Activated CD4-positive, alpha-beta T cell treated with anti-CD3 and anti-CD28 coated beads for 48 hours (primary cell): ENCODE measurements at regions not wholly inside any gene's neighbourhood (a gene's known extent, or its start where the extent isn't known, plus 50 kb on each side); places are given as distances from the start of the nearest gene placed in this dataset.
"Not testable (repeated sequence)": the region's sequence is repeated elsewhere in the genome, so short reads cannot be mapped to it uniquely, and the experiment has no call there.

ENCODE experiments used
- DNase-seq: peaks from one replicate; pipeline ENCODE4 v3.0.0-alpha.2; 2020

DNA sequence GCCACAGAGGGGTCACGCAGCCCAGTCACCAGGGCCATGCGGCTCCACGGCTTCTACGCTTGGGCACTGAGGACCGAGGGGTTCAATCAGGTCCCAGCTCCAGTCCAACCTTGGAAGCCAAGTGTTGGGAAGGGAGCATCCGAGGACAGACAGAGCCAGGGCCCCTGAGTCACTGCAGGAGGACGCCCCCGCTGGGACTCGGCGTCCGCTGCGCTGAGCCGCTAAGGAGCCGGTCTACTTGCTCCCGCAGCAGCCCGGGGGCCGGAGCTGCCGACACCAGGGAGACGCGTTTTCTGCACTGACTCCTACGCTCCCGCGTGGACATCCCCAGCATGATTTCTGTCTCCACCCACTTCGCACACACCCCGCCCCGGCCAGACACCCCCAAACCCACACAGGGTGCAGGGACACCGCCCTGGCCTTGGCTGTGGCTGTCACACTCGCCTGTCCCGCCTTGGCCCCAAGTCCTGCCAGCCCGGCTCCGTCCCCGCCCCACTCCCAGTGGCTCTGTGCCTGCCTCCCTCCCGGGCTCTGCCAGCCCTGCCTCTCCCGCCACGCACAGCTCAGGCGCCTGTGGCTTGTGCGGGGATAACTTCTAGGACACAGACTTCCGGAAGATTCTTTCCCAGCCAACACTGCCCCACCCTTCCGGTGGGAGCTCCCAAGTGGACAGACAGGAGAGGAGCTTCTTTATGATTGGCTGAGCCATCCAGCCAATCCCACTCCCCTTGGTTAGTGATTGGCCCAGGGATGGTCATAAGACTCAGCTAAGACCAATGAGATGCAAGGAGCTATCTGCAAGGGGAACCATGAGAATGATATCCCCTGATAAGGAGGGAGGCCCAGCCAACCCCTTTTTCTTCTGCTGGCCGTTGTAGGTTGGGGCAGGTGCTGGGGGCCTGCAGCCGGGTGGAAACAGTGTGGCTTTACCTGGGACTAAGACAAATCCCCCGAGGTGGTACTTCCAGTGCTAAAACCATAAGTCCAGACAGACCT is 118.9 kb upstream of the SFSWAP start:
- DNase-seq: no peak

DNA sequence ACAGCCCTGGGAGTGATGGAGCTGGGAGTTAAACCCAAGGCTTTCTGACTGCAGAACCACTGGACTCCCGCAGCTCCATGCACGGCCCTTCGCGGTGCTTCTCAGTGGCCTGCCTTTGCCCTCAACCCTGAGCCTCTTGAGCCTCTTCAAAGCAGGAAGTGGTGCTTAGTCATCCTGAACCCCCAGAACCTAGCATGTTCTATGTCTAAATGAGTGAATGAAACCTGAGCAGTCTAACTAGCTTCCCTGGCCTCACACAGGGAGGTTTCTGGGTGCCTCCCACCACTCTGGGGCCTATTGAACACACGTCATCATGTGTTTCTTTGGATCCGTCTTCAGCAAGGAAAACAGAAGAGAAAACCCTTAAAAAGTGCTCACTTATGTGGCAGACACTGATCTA is 117.9 kb upstream of the SFSWAP start:
- peak; percentile 39 for DNase-seq

DNA sequence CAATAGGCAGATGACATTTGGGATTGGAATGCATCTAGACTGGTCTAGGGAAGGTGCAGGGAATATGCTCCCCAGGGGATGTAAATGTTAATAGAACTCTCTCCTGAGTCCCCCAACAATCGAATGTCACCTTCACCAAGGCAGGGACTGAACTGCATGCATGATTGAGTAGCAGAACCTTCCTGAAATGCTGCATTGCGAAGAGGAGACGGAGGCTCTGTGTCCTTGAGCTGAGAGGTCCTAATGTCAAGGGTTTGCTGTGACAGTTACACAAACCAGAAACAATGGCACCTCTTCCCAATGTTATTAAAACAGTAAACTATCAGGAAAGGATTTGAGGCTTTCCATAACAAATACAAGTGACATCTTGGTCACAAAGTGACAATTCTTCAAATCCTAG is 117.5 kb upstream of the SFSWAP start:
- DNase-seq: no peak

- DNase-seq: no peak
These were observed 114.8 kb upstream of the SFSWAP start for GRCh38 chr12:131596115-131596514.

DNA sequence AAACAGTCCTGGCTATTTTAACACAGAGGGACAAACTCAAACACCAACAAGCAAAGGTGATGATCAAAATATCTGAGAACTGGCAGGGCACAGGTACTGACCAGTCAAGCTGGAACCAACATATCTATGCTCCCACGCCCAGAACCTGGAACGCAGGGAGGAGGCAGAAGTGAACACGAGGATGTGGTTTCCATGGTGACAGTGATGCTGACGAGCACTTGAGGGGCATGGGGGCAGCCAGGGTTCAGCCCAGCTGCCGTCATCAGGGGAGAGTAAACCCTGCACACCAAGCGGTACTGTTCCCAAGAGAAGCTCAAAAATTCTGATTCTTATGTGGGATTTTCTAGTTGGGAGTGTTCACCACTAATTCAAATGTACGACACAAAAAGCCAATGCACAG is 113.6 kb upstream of the SFSWAP start:
- DNase-seq: no peak

DNA sequence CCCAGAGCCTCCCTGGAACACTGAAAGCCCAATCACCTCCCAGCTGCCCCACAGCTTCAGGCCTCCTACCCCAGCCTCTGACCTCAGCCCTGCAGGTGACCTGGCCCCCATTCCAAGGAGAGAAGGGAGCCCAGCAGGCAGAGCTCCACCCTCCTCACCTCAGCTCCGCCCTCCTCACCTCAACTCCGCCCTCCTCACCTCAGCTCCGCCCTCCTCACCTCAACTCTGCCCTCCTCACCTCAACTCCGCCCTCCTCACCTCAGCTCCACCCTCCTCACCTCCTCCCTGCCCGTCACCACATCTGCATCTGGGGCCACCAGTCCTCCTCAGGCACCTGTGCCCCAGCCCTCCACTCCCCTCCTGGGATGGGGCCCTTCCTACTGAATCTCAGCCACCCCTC is 112.2 kb upstream of the SFSWAP start:
- peak; percentile 25 for DNase-seq

DNA sequence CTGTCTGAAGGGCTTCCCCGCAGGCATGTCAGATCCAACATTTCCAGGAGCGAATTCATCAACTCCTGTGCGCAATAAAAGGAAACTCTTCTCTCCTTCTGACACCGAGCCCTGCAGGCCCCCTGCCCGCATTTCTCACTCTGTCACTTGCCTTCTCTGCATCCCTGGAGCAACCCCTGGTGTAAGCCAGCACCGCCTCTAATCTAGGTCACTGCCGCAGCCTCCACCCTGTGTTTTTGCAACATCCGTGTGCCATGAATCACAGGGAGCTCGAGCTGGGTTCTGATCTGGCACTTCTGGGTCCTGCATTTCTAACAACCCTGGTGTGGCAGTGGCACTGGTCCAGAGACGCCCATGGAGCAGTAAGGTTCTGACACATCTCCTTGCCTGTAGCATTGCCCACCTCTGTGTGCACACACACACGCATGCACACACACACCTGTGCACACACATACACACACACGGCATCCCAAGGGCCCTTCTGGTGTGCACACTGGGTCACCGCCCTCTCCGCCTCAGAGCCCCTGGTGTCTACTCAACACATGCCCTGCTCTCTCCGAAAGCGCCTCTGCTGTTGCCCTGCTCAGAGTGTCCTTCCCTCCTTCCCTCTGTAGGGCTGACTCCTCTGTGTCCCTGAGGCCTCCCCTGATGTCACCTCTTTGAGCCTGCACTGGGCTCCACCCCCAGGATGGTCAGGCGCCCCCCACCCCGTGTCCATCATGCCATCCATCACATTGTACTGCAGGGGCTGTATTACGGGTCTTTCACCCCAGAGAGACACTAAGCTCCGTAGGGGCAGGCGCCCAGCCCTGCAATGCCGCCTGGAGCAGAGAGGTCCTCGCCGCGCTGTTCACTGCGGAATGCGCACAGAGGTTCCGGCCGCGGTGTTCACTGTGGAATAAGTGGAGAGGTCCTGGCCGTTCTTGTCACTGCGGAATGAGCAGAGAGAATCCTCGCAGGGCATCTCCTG is 111.4 kb upstream of the SFSWAP start:
- DNase-seq: no peak

GRCh38 chr12:131600160-131600532 is 110.7 kb upstream of the SFSWAP start:
- DNase-seq: no peak

DNA sequence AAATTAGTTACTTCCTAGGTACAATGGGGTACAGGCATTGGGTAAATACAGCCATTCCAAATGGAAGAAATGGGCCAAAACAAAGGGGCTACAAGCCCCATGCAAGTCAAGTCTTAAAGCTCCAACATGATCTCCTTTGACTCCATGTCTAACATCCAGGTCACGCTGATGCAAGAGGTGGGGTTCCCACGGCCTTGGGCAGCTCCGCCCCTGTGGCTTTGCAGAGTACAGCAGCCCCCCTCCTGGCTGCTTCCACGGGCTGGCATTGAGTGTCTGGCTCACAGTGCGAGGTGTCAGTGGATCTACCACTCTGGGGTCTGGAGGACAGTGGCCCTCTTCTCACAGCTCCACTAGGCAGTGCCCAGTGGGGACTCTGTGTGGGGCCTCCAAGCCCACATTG is 109.4 kb upstream of the SFSWAP start:
- not testable (repeated sequence) for DNase-seq

DNA sequence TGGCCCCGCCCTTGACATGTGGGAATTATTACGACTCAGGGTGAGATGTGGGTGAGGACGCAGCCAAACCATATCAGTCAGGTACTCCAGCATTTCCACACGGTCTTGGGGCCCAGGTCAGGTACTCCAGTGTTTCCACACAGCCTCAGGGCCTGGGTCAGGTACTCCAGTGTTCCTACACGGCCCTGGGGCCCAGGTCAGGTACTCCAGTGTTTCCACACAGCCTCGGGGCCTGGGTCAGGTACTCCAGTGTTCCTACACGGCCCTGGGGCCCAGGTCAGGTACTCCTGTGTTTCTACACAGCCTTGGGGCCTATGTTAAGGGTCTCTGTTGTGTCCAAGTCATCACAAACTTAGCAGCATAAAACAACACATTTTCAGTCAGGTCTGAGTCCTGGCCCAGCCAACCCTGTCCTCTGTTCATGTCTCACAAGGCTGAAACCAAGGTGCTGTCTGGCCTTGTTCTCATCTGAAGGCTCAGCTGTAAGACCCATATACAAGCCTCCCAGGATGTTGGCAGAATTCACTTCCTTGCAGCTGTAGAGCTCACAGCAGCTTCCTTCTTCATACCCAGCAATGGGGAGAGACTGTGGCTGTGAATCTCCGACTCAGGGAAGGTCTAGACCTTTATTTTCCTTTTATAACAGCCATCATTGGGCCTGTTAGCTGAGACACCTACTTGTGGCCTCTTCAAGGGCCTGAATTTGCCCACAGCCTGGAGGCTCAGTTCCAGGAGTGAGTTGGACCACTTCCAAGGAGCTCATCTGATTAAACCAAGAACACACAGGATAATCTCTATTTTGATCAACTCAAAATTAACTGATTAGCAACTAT is 107.6 kb upstream of the SFSWAP start:
- peak; percentile 36 for DNase-seq

DNA sequence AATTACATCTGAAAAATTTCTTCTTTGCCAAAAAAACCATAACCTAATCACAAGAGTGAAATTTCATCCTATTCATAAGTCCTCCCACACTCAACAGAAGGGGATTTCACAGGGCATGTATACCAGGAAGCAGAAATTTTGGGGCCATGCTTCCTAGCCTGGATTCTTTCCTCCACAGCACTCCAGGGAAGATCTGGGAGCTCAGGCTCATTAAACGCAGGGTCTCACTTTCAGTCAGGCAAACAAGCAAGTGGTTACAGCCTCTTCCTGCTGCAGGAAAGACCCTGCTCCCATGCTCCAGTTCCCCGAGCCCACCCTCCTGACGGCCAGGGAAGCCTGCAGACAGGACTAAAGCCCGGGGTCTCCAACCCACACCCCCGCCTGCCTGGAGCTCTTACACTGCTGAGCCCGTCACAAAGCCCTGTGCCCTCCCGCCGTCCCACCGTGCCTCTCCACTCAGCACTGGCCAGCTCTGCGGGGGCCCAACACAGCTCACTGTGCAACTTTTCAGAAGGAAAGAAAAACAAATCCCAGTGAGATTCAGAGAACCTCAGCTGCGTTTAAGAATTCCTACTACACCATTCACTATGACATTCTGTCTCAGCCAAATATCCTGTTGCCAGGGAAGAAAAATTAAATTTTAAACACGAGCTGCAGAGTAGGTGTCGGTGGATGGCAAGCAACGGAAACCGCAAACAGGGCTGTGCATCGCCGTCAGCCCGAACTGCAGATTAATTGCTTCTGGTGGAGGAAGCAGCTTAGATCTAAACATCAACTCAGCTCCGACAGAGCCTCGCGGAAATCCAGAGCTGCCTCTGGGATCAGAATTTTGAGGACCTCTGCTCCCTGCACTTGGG is 106.7 kb upstream of the SFSWAP start:
- DNase-seq: peak; percentile 52

DNA sequence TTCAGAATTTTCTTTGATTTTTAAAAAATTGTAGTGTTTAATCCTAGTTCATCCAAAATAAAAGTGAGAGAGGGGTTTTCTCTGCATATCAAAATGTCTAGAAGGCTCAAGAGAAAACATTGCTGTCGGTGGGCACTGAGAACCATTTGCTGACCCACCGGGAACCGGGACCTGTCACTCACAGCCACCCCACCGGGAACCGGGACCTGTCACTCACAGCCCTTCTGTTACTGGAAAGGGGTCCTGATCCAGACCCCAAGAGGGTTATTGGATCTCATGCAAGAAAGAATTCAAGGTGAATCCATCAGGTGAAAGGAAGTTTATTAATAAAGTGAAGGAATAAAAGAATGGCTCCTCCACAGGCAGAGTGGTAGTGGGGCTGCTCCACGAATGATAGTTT is 106.0 kb upstream of the SFSWAP start:
- no peak for DNase-seq

DNA sequence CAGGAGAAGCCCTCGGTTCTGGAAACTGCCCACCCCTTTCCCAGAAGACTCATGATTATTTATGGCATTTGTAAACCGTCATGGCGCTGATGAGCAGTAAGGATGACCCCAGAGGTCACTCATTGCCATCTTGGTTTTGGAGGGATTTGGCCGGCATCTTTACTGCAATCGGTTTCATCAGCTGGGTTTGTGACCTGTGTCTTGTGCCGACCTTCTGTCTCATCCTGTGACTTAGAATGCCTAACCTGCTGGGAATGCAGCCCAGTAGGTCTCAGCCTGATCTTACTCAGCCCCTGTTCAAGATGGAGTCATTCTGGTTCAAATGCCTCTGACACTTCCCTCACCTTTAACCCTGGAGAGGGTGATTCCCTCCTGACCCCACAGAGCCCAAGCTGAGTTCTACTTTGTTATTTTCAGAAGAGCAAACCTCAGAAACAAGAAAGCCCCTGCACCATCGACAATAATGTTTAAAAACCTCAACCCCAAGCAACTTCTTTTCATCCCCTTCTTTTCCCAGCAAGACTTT is 105.5 kb upstream of the SFSWAP start:
- DNase-seq: no peak

DNA sequence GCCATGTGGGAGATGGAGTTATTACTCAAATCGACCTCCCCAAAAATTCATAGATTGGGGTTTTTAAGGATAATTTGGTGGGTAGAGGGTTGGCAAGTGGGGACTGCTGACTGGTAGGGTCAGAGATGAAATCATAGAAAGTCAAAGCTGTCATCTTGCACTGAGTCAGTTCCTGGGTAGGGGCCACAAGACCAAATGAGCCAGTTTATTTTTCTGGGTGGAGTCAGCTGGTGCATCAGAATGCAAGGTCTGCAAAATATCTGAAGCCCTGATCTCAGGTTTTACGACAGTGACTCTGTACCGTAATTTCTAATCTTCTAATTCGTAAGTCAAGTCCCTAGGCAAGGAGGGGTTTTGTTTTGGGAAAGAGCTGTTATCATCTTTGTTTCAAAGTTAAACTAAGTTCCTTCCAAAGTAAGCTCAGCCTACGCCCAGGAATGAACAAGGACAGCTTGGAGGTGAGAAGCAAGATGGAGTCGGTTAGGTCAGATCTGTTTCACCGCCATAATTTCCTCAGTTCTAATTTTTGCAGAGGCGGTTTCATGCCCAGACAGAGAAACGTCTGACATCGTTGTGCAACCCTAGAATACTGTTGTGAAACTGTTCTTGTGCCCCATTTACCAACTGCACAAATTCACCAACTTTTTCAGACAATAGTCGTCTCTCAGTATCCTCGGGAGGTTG is 104.5 kb upstream of the SFSWAP start:
- peak; percentile 25 for DNase-seq

- peak; percentile 40 for DNase-seq
These were observed 103.0 kb upstream of the SFSWAP start for GRCh38 chr12:131607658-131608447.

DNA sequence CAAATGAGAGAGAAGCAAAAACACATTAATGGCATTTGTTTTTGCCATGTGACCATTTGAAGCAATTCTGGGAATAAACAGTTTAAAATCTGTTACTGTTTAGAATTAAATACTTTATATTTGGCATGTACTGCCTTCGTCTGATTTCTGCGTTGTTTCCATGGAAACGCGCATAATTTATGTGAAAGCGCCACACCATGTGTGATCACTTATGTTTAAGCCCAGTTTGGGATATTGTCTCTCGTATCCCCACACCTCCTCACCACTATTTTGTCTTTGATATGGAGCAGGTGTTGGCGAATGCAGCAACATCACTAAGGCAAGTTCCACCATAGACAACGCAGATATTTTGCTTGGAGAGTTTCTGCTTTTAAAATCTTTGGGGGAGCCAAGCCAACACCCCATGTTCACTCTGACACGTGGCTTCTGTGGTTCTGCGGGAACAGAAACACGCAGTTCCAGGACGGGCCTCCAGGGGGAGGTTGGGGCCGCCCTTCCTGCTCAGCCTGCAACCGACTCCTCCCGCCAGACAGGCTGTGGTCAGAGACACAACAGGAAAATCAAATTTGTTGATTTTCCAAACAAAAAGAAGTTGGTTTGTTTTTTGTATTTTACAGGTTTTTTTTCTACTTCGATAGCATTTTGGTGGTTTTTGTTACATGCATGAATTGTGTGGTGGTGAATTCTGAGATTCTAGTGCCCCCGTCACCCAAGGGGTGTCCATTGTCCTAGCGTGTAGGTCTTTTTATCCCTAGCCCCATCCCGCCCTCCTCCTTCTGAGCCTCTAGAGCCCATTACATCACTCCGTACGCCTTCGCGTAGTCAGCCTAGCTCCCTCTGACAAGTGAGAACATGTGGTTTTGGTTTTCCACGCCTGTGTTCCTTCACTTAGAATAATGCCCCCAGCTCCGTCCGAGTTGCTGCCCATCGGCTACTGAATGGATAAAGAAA is 101.9 kb upstream of the SFSWAP start:
- peak; percentile 74 for DNase-seq

DNA sequence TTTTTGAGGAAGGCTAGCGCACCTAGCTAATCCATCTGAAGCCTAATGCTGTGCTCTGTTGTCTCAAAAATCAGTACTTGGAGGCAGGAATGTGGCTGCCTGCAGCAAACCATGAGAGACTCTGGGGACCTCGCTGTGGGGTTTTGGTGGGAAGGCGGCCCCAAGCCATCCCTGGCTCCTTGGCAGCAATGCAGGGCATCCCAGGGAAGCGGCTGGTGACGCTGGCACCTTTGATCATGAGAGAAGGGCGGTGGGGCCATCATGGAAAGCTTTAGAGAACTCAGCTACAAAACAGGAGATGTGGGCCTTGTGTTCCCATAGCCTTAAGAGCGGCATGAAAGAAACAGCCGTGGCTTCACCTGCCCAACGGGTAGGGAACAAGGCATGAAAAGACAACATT is 101.1 kb upstream of the SFSWAP start:
- DNase-seq: no peak

DNA sequence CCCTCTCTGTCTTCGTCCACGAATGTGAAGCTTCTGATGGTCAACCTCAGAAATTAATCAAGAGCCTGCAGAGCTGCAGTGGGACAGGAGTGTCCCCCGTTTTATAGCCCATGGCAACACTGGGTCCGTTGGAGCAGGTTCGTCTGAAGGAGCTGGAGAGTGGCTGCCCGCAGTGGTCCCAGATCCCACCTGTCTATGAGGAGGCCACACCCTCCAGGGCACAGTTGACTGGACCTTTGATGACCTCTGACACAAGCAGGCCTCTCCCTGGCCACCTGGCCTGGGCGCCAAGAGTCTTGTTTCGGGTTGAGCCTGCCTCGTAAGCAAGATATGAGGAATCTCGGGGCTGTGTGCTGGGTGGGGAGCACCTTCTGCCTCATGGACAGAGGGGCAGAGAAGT is 100.7 kb upstream of the SFSWAP start:
- no peak for DNase-seq

DNA sequence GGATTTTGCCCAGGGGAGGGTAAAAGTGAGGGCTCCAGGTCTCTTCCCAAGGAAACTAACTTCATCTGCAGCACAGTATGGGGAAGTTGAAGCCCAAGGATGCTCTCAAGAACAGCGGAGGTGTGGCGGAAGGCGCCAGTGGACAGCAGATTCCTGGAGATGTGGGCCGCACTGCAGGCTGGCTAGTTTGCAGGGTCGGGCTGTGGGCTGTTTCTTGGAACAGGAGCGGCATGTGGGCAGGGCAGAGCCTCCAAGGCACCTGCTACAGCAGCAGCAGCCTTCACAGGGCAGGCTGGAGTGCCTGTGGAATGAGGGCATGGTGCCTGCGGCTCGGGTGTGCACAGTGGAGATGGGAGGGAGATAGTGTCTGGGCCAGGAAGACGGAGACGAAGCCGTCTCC is 100.0 kb upstream of the SFSWAP start:
- DNase-seq: no peak
